ENCODE measurements at regions not wholly inside any gene's neighbourhood (a gene's known extent, or its start where the extent isn't known, plus 50 kb on each side); places are given as distances from the start of the nearest gene placed in this dataset.

DNA sequence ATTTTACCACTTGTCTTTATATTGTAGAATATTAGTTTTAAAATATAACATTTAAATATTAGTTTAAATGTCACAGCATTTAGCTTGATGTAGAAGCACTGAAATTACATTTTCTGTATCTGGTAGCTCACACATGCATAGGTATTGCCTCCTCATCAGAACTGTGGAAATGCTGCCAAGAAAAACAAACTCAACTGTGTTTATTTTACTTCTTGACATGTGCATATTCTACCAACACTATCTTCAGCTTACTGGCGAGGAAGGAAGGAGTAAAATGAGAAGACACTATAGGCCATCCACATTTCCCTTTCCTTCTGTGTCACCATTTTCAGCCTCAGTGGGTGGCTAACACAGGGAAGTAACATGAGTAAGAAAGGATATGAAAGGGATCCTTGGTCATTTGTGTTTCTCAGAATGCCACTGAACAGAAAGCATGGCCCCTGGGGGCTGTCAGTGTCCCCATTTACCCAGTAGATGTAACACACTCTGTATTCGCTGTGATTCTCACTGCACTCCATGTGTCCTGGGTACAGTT, 81.0 kb upstream of the HTR4 start:
- peaks cover 23% of the 10 kb centered on the region for H3K4me1 ChIP-seq (ENCODE audit: control insufficient read depth, extremely low read depth, insufficient read depth, low read length)
- FAIRE-seq (peak; percentile 66), DNase-seq (ENCODE audit: low read depth, low spot score) (peak; percentile 34)
- H4K20me1 ChIP-seq (replicated peaks; ENCODE audit: control insufficient read depth, extremely low read depth, insufficient read depth, low read length) = no peaks in the 10 kb centered on the region
- intact Hi-C loops (cut with micrococcal nuclease) = loop anchor here (2.0 kb wide), 1 partner anchor 493 kb away; no protein-coding TSS in a partner anchor
- no peaks in the 10 kb centered on the region for H3K27me3 ChIP-seq (ENCODE audit: control insufficient read depth in 2 of 2, insufficient read depth in 2 of 2, low read length in 2 of 2)
- H3K4me2 ChIP-seq (ENCODE audit: insufficient read depth, low read length) = peak overlapping the region; percentile 5
- H3K9me3 ChIP-seq (replicated peaks; ENCODE audit: control insufficient read depth, insufficient read depth, low read length) = no peaks in the 10 kb centered on the region
- ChIA-PET CTCF (interaction anchor here (0.7 to 6.9 kb wide), 14 partner anchors 85 to 556 kb away, joined by 3 to 368 read pairs (median 10); no protein-coding TSS in a partner anchor), POLR2A (no interaction called here)
- no peaks in the 10 kb centered on the region for H3K36me3 ChIP-seq (ENCODE audit: control insufficient read depth in 2 of 2, extremely low read depth in 1 of 2, insufficient read depth in 2 of 2, low read length in 2 of 2)
- H3K79me2 ChIP-seq (ENCODE audit: control insufficient read depth, insufficient read depth, low read length) = no peaks in the 10 kb centered on the region
- no peak overlapping the region for H3K27ac ChIP-seq (ENCODE audit: insufficient read depth, low read depth, low read length)
- H3K9me1 ChIP-seq (replicated peaks; ENCODE audit: control insufficient read depth, extremely low read depth, insufficient read depth, low read length) = no peaks in the 10 kb centered on the region
- peak overlapping the region; percentile 12 for H2AFZ ChIP-seq (ENCODE audit: low read depth, low read length)
- H3K9ac ChIP-seq (replicated peaks; ENCODE audit: extremely low read depth, insufficient read depth, low read length) = no peak overlapping the region
- no TSS peak for BruUV-seq (replicated peaks)
- dilution Hi-C loops (cut with MboI; ENCODE audit: extremely low pct_ligation_motif_present, low sequenced_read_pairs) = loop anchor here (25.0 kb wide), 1 partner anchor 377 kb away; no protein-coding TSS in a partner anchor
- TF ChIP-seq MAX (IDR thresholded peaks at IDR 0.05; ENCODE audit: insufficient read depth, insufficient read length) = no peak
- peak; percentile 4 for TF ChIP-seq FOS (IDR thresholded peaks at IDR 0.05; ENCODE audit: borderline replicate concordance, insufficient read depth, low read length)
- no peak overlapping the region for H3K4me3 ChIP-seq (replicated peaks in 1 of 3; ENCODE audit: insufficient read depth in 1 of 3, low read depth in 1 of 3, low read length in 3 of 3)

- H3K36me3 ChIP-seq (ENCODE audit: control insufficient read depth in 2 of 2, extremely low read depth in 1 of 2, insufficient read depth in 2 of 2, low read length in 2 of 2) = no peaks in the 10 kb centered on the region
- no peak overlapping the region for H3K27ac ChIP-seq (ENCODE audit: insufficient read depth, low read depth, low read length)
- FAIRE-seq (no peak), DNase-seq (ENCODE audit: low read depth, low spot score) (no peak)
- ChIA-PET POLR2A (no interaction called here), CTCF (interaction anchor here (0.6 to 9.7 kb wide), 15 partner anchors 8 to 391 kb away, joined by 3 to 245 read pairs (median 5); no protein-coding TSS in a partner anchor)
- no peak overlapping the region for H3K4me3 ChIP-seq (replicated peaks in 1 of 3; ENCODE audit: insufficient read depth in 1 of 3, low read depth in 1 of 3, low read length in 3 of 3)
- peaks cover 19% of the 10 kb centered on the region for H3K4me1 ChIP-seq (ENCODE audit: control insufficient read depth, extremely low read depth, insufficient read depth, low read length)
- H3K27me3 ChIP-seq (ENCODE audit: control insufficient read depth in 2 of 2, insufficient read depth in 2 of 2, low read length in 2 of 2) = no peaks in the 10 kb centered on the region
- TF ChIP-seq CTCF (IDR thresholded peaks at IDR 0.05; ENCODE audit: extremely low read depth in 1 of 2, insufficient read depth in 1 of 2, low read depth in 1 of 2, low read length in 2 of 2) = no peak
- no peak for TF ChIP-seq EZH2 (IDR thresholded peaks at IDR 0.05; ENCODE audit: borderline replicate concordance, low read depth, low read length, severe bottlenecking)
- no peak for TF ChIP-seq MAX (IDR thresholded peaks at IDR 0.05; ENCODE audit: insufficient read depth, insufficient read length)
- TF ChIP-seq POLR2AphosphoS5 (IDR thresholded peaks at IDR 0.05; ENCODE audit: insufficient read depth, low read depth, low read length) = no peak
- TF ChIP-seq GATA2 (IDR thresholded peaks at IDR 0.05; ENCODE audit: insufficient read depth, insufficient read length, low read depth, low read length) = no peak
- TF ChIP-seq FOS (IDR thresholded peaks at IDR 0.05; ENCODE audit: borderline replicate concordance, insufficient read depth, low read length) = no peak
- TF ChIP-seq MYC (IDR thresholded peaks at IDR 0.05; ENCODE audit: low read depth, low read length) = no peak
- no peak for TF ChIP-seq JUN (IDR thresholded peaks at IDR 0.05; ENCODE audit: borderline replicate concordance, insufficient read depth, insufficient read length, low read depth)
- no peak for TF ChIP-seq POLR2A (IDR thresholded peaks at IDR 0.05; ENCODE audit: low read depth, low read length)
- no peak overlapping the region for H3K9ac ChIP-seq (replicated peaks; ENCODE audit: extremely low read depth, insufficient read depth, low read length)
- dilution Hi-C loops (cut with MboI; ENCODE audit: extremely low pct_ligation_motif_present, low sequenced_read_pairs) (loop anchor here (25.0 kb wide), 1 partner anchor 373 kb away; no protein-coding TSS in a partner anchor), intact Hi-C loops (cut with micrococcal nuclease) (no loop called here)
- no peaks in the 10 kb centered on the region for H3K9me3 ChIP-seq (replicated peaks; ENCODE audit: control insufficient read depth, insufficient read depth, low read length)
- H3K4me2 ChIP-seq (ENCODE audit: insufficient read depth, low read length) = no peak overlapping the region
- no peaks in the 10 kb centered on the region for H3K9me1 ChIP-seq (replicated peaks; ENCODE audit: control insufficient read depth, extremely low read depth, insufficient read depth, low read length)
- no peak overlapping the region for H2AFZ ChIP-seq (ENCODE audit: low read depth, low read length)
- no peaks in the 10 kb centered on the region for H4K20me1 ChIP-seq (replicated peaks; ENCODE audit: control insufficient read depth, extremely low read depth, insufficient read depth, low read length)
- BruUV-seq (replicated peaks) = no TSS peak
- no peaks in the 10 kb centered on the region for H3K79me2 ChIP-seq (ENCODE audit: control insufficient read depth, insufficient read depth, low read length)
Observed at GRCh38 chr5:148739023-148739422, 84.7 kb upstream of the HTR4 start.
